K562 (cell line): ENCODE measurements at regions not wholly inside any gene's neighbourhood (a gene's known extent, or its start where the extent isn't known, plus 50 kb on each side); places are given as distances from the start of the nearest gene placed in this dataset.
"Not testable (repeated sequence)": the region's sequence is repeated elsewhere in the genome, so short reads cannot be mapped to it uniquely, and the experiment has no call there.

Experiments used
- ATAC-seq: fragments of 200-7000 bp; cut with Tn5 transposase; 3 replicates; pipeline ENCODE4 v1.9.1; 2020; ENCODE audit warnings: moderate library complexity
- BruUV-seq: library from RNA; stranded (reverse); fragments of 400-500 nt; replicated peaks from 2 replicates; lab custom pipeline; 2021; lab: Mats Ljungman, UMichigan
- CTCF ChIA-PET: fragments of 300-600 bp; formaldehyde crosslinking; extraction: SDS; loops from one replicate; lab custom pipeline; 2021; ENCODE audit warnings: low intra/inter-chr PET ratio; lab: Yijun Ruan, JAX
- POLR2A ChIA-PET: fragments of 300-600, 350-650 bp; sonication (Branson Sonifier 250); formaldehyde crosslinking; extraction: SDS; loops from one replicate; lab custom pipeline; 2021; ENCODE audit warnings: antibody characterized with exemption, inconsistent platforms; lab: Yijun Ruan, JAX
- DNase-seq, 4 experiments: peaks; one replicate each; pipeline versions ENCODE4 v3.0.0 to v3.0.0-alpha.2; 2011 to 2018; ENCODE audit warnings: low spot score in 3 of 4, mixed read lengths in 3 of 4; ENCODE audit errors: extremely low read depth in 1 of 4
- FAIRE-seq: peaks from 2 replicates; lab custom pipeline; 2011; peaks lifted over from hg19 to GRCh38; lab: Jason Lieb, UNC
- H2AFZ ChIP-seq: 2 replicates; pipeline ENCODE4 v1.6.0; 2011; ENCODE audit warnings: low read depth, low read length, control low read depth, inconsistent platforms
- H3K27ac ChIP-seq: fragments of 200-600 bp; 3 replicates; pipeline ENCODE4 v1.8.0; 2011; ENCODE audit warnings: low read depth, mild to moderate bottlenecking, control low read depth, inconsistent platforms, low read length, moderate library complexity, mixed read lengths; ENCODE audit errors: extremely low read depth
- H3K27me3 ChIP-seq, 2 experiments: fragments of 300-600 bp in 1 of 2; 2 replicates in 1 of 2; 3 replicates in 1 of 2; pipeline versions ENCODE4 v1.6.0 to v1.8.0; 2011; ENCODE audit warnings: inconsistent platforms in 2 of 2, low read length in 2 of 2, mild to moderate bottlenecking in 1 of 2, mixed read lengths in 1 of 2, moderate library complexity in 1 of 2; ENCODE audit not compliant: control insufficient read depth in 2 of 2, insufficient read depth in 2 of 2
- H3K36me3 ChIP-seq: fragments of 300-600 bp; 3 replicates; pipeline ENCODE4 v1.8.0; 2011; ENCODE audit warnings: mild to moderate bottlenecking, low read length, inconsistent platforms; ENCODE audit not compliant: control insufficient read depth, insufficient read depth
- H3K4me1 ChIP-seq, 2 experiments: fragments of 200-600 bp in 1 of 2; replicated peaks in 1 of 2; 2 replicates in 1 of 2; 3 replicates in 1 of 2; pipeline versions ENCODE4 v1.5.1 to v1.8.0; 2011; ENCODE audit warnings: inconsistent platforms in 2 of 2, low read length in 2 of 2, mild to moderate bottlenecking in 1 of 2, mixed read lengths in 1 of 2, moderate library complexity in 1 of 2; ENCODE audit not compliant: control insufficient read depth in 2 of 2, insufficient read depth in 2 of 2
- H3K4me2 ChIP-seq: 2 replicates; pipeline ENCODE4 v1.6.1; 2011; ENCODE audit warnings: low read length, control low read depth, inconsistent platforms, mixed read lengths; ENCODE audit not compliant: insufficient read depth
- H3K4me3 ChIP-seq: fragments of 200-600 bp; sonication (generic), shearing (Covaris generic); 2 replicates; pipeline ENCODE4 v1.5.1; 2016; ENCODE audit warnings: control low read depth, inconsistent platforms
- H3K79me2 ChIP-seq: fragments of 200-600 bp; 3 replicates; pipeline ENCODE4 v1.8.0; 2011; ENCODE audit warnings: low read length, inconsistent platforms; ENCODE audit not compliant: control insufficient read depth, insufficient read depth
- H3K9ac ChIP-seq, 2 experiments: 2 replicates each; pipeline versions ENCODE4 v1.6.0 to v1.6.1; 2011; ENCODE audit warnings: low read depth in 2 of 2, low read length in 2 of 2, control low read depth in 1 of 2, inconsistent platforms in 1 of 2, mild to moderate bottlenecking in 1 of 2, mixed read lengths in 1 of 2; ENCODE audit not compliant: insufficient read depth in 1 of 2
- H3K9me1 ChIP-seq: one replicate; pipeline ENCODE4 v1.6.0; 2011; ENCODE audit warnings: inconsistent platforms, mild to moderate bottlenecking, low read length, moderate library complexity; ENCODE audit not compliant: control insufficient read depth, insufficient read depth
- H3K9me3 ChIP-seq: replicated peaks from 2 replicates; pipeline ENCODE4 v1.5.1; 2011; ENCODE audit warnings: low read depth, low read length, inconsistent platforms; ENCODE audit not compliant: control insufficient read depth, insufficient read depth
- H4K20me1 ChIP-seq: replicated peaks from 2 replicates; pipeline ENCODE4 v1.6.1; 2011; ENCODE audit warnings: low read length, inconsistent platforms, mixed read lengths; ENCODE audit not compliant: control insufficient read depth, insufficient read depth
- ADNP ChIP-seq: fragments of 200-800 bp; sonication (Bioruptor generic); IDR thresholded peaks from 2 replicates; pipeline ENCODE4 v1.6.1; 2016; ENCODE audit warnings: missing genetic modification characterization, missing compliant biosample characterization
- CBX5 ChIP-seq: IDR thresholded peaks from 2 replicates; pipeline ENCODE4 v1.6.1; 2014; ENCODE audit warnings: low read depth, borderline replicate concordance
- CTBP1 ChIP-seq: fragments of 450-650 bp; IDR thresholded peaks from 2 replicates; pipeline ENCODE4 v1.6.1; 2016; ENCODE audit warnings: borderline replicate concordance
- EP300 ChIP-seq: IDR thresholded peaks from 2 replicates; pipeline ENCODE4 v1.6.1; 2012; ENCODE audit warnings: low read length, improper control_type of control experiment
- FOXP4 ChIP-seq: sonication (generic); formaldehyde crosslinking; IDR thresholded peaks from 2 replicates; pipeline ENCODE4 v1.8.0; 2022; ENCODE audit warnings: mild to moderate bottlenecking, missing genetic modification reagents, borderline replicate concordance
- MEIS2 ChIP-seq: fragments of 450-650 bp; IDR thresholded peaks from 2 replicates; pipeline ENCODE4 v1.6.1; 2014; ENCODE audit warnings: mild to moderate bottlenecking; ENCODE audit not compliant: partially characterized antibody
- MYNN ChIP-seq, 2 experiments: sonication (generic); formaldehyde crosslinking in 1 of 2; IDR thresholded peaks; 2 replicates each; pipeline versions ENCODE4 v1.5.0 to v1.6.1; 2016 to 2020; ENCODE audit warnings: antibody characterized with exemption in 1 of 2, missing genetic modification reagents in 1 of 2
- PTBP1 ChIP-seq: fragments of 200-400 bp; formaldehyde crosslinking; IDR thresholded peaks from 2 replicates; pipeline ENCODE4 v1.6.1; 2017; ENCODE audit warnings: low read depth, low read length
- RBM17 ChIP-seq: fragments of 200-400 bp; formaldehyde crosslinking; IDR thresholded peaks from 2 replicates; pipeline ENCODE4 v1.6.1; 2017; ENCODE audit warnings: low read depth, mild to moderate bottlenecking, low read length, borderline replicate concordance
- THRAP3 ChIP-seq: fragments of 450-650 bp; IDR thresholded peaks from 2 replicates; pipeline ENCODE4 v1.6.1; 2016; ENCODE audit warnings: mild to moderate bottlenecking, inconsistent platforms, borderline replicate concordance
- ZHX1 ChIP-seq: fragments of 150-350 bp; conservative IDR thresholded peaks from 2 replicates; pipeline ENCODE4 v1.6.1; 2014; ENCODE audit warnings: low read length
- ZNF311 ChIP-seq: fragments of 250-450 bp; sonication (Bioruptor Pico); IDR thresholded peaks from 2 replicates; pipeline ENCODE4 v1.4.0; 2020; ENCODE audit warnings: mild to moderate bottlenecking, moderate library complexity
- WGBS: fragments of 100-300 bp; shearing (Covaris generic); methylation state at CpG from one replicate; pipeline ENCODE4 v1.1.6; 2016; ENCODE audit warnings: low coverage, mixed read lengths; ENCODE audit not compliant: insufficient coverage; ENCODE audit errors: missing lambda C conversion rate; 5-methylcytosine and 5-hydroxymethylcytosine counted together
- in situ Hi-C: fragments of 300-500 bp; cut with MboI; formaldehyde crosslinking; loops from 4 replicates; pipeline ENCODE4 v1.15.0; 2018; ENCODE audit warnings: inconsistent platforms, mixed read lengths
- intact Hi-C: fragments of 100-400 bp; cut with micrococcal nuclease; formaldehyde crosslinking; loops from 2 replicates; pipeline ENCODE4 v1.14.2; 2022

GRCh38 chr15:19964480-19964879 lies 577.1 kb downstream of the GOLGA6L6 start:
- H3K79me2 ChIP-seq, ATAC-seq, H3K4me1 ChIP-seq, H3K9ac ChIP-seq, H3K36me3 ChIP-seq, H4K20me1 ChIP-seq, DNase-seq, H3K9me3 ChIP-seq, H3K27me3 ChIP-seq, CTCF ChIA-PET, H3K27ac ChIP-seq, H3K9me1 ChIP-seq, H2AFZ ChIP-seq, FAIRE-seq, BruUV-seq, intact Hi-C loops, H3K4me2 ChIP-seq, H3K4me3 ChIP-seq, POLR2A ChIA-PET, in situ Hi-C loops: not testable (repeated sequence)
- WGBS: 6% methylated on average over 1 of the region's 1 CpG

- POLR2A ChIA-PET: no interaction called here
- Histone ChIP-seq H3K4me1 (no peaks in the 10 kb centered on the region), H2AFZ (no peak overlapping the region), H3K4me2 (no peak overlapping the region), H4K20me1 (no peaks in the 10 kb centered on the region), H3K79me2 (no peaks in the 10 kb centered on the region), H3K27me3 (no peaks in the 10 kb centered on the region), H3K9ac (no peak overlapping the region), H3K36me3 (no peaks in the 10 kb centered on the region), H3K9me1 (no peaks in the 10 kb centered on the region), H3K4me3 (no peak overlapping the region), H3K9me3 (no peaks in the 10 kb centered on the region), H3K27ac (no peak overlapping the region)
- WGBS: 8% methylated on average over 4 of the region's 4 CpGs
- FAIRE-seq (no peak), DNase-seq (no peak), ATAC-seq (no peak)
- BruUV-seq: no TSS peak
- intact Hi-C loops: no loop called here
- CTCF ChIA-PET: no interaction called here
- in situ Hi-C loops: no loop called here
- TF ChIP-seq CTBP1: no peak
- TF ChIP-seq THRAP3: no peak
- TF ChIP-seq ADNP (tag): no peak
- no peak for TF ChIP-seq PTBP1
- no peak for TF ChIP-seq ZNF311 (CRISPR knock-in tag)
- no peak for TF ChIP-seq CBX5
- no peak for TF ChIP-seq ZHX1
- TF ChIP-seq EP300: no peak
- TF ChIP-seq FOXP4: no peak
- no peak for TF ChIP-seq MEIS2
- no peak for TF ChIP-seq MYNN (IDR thresholded peaks at IDR 0.05)
- no peak for TF ChIP-seq MYNN (CRISPR knock-in tag; IDR thresholded peaks at IDR 0.05)
- no peak for TF ChIP-seq RBM17
Observed at GRCh38 chr15:19956124-19956796, 585.3 kb downstream of the GOLGA6L6 start.
